Tibial nerve (tissue), 4 donors: ENCODE measurements at regions not wholly inside any gene's neighbourhood (a gene's known extent, or its start where the extent isn't known, plus 50 kb on each side); places are given as distances from the start of the nearest gene placed in this dataset.
"Not testable (repeated sequence)": the region's sequence is repeated elsewhere in the genome, so short reads cannot be mapped to it uniquely, and the experiment has no call there.

Experiments
- DNase-seq, 2 donors: peaks; one replicate each; pipeline ENCODE4 v3.0.0-alpha.2; 2019; ENCODE audit warnings: low spot score in 2 of 2
- H3K27ac ChIP-seq, 4 donors: fragments of 200-600 bp; sonication (generic) in 3 of 4; one replicate each; pipeline ENCODE4 v1.5.1; 2017 to 2019; ENCODE audit warnings: mild to moderate bottlenecking in 1 of 4
- H3K27me3 ChIP-seq, 2 donors: fragments of 200-600 bp; sonication (generic) in 1 of 2; one replicate each; pipeline versions ENCODE4 v1.5.1 to v1.6.0; 2017 to 2019
- H3K36me3 ChIP-seq, 3 donors: fragments of 200-600 bp; sonication (generic); one replicate each; pipeline ENCODE4 v1.5.1; 2018 to 2019
- H3K4me1 ChIP-seq, 4 donors: fragments of 200-600 bp; sonication (generic) in 3 of 4; one replicate each; pipeline ENCODE4 v1.5.1; 2017 to 2019
- H3K4me3 ChIP-seq, 4 donors: fragments of 200-600 bp; sonication (generic) in 3 of 4; one replicate each; pipeline ENCODE4 v1.5.1; 2017 to 2019; ENCODE audit warnings: mild to moderate bottlenecking in 1 of 4, moderate library complexity in 1 of 4
- H3K9me3 ChIP-seq, 4 donors: fragments of 200-600 bp; sonication (generic) in 3 of 4; one replicate each; pipeline ENCODE4 v1.5.1; 2017 to 2019
- CTCF ChIP-seq, 5 experiments: fragments of 200-600 bp in 3 of 5; fragments of 450-650 bp in 2 of 5; sonication (generic) in 3 of 5; IDR thresholded peaks; one replicate each; pipeline ENCODE4 v1.5.1; 2016 to 2019; ENCODE audit warnings: antibody characterized with exemption in 5 of 5, mild to moderate bottlenecking in 3 of 5, moderate library complexity in 2 of 5
- EP300 ChIP-seq, 2 donors: sonication (generic); formaldehyde crosslinking; IDR thresholded peaks; one replicate each; pipeline ENCODE4 v1.6.1; 2017; ENCODE audit warnings: antibody characterized with exemption in 2 of 2, mild to moderate bottlenecking in 1 of 2
- POLR2A ChIP-seq, 2 donors: fragments of 450-650 bp; IDR thresholded peaks; one replicate each; pipeline ENCODE4 v1.6.1; 2017; ENCODE audit warnings: antibody characterized with exemption in 2 of 2, mild to moderate bottlenecking in 2 of 2, moderate library complexity in 2 of 2
- WGBS, 2 donors: methylation state at CpG; one replicate each; pipeline ENCODE4 v1.1.5; 2018; 5-methylcytosine and 5-hydroxymethylcytosine counted together

GRCh38 chr19:27714857-27715256 lies 1498.1 kb downstream of the UQCRFS1 start:
- Histone ChIP-seq H3K27ac (no peak overlapping the region), H3K4me3 (no peak overlapping the region), H3K9me3 (peaks cover 0 to 69% (median 8%) of the 10 kb centered on the region in 4 donors), H3K36me3 (no peaks in the 10 kb centered on the region), H3K27me3 (no peaks in the 10 kb centered on the region), H3K4me1 (no peaks in the 10 kb centered on the region)
- WGBS, 2 donors: 77 to 82% methylated on average over 2 of the region's 2 CpGs
- no peak for TF ChIP-seq EP300 (IDR thresholded peaks at IDR 0.05)
- TF ChIP-seq CTCF (IDR thresholded peaks at IDR 0.05): no peak
- no peak for TF ChIP-seq POLR2A (IDR thresholded peaks at IDR 0.05)
- DNase-seq: no peak

DNA sequence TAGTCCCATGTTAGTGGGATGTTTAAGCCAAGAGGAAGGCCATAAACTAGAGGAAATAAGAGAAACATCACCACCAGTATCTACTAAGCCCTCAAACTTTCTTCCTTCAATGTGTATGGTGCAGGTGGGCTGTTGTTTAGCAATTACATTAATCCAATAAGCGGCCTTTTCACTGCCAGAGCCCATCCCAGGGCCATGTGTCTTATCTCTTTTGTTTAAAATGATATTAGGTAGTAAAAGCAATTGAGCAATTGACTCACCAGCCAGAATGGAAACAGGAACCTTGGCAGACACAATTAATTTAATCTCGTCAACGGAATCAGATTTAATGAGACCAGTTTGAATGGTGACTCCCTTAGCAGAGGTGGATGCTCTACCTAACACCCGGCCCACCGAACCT lies 1503.5 kb downstream of the UQCRFS1 start:
- TF ChIP-seq EP300 (IDR thresholded peaks at IDR 0.05) (no peak), POLR2A (IDR thresholded peaks at IDR 0.05) (no peak), CTCF (IDR thresholded peaks at IDR 0.05) (no peak)
- Histone ChIP-seq H3K36me3 (no peaks in the 10 kb centered on the region), H3K9me3 (peaks cover 0 to 42% (median 0%) of the 10 kb centered on the region in 4 donors), H3K4me3 (no peak overlapping the region), H3K27ac (no peak overlapping the region), H3K4me1 (no peaks in the 10 kb centered on the region), H3K27me3 (no peaks in the 10 kb centered on the region)
- DNase-seq: no peak
- WGBS, 2 donors: 78 to 84% methylated on average over 5 of the region's 5 CpGs

DNA sequence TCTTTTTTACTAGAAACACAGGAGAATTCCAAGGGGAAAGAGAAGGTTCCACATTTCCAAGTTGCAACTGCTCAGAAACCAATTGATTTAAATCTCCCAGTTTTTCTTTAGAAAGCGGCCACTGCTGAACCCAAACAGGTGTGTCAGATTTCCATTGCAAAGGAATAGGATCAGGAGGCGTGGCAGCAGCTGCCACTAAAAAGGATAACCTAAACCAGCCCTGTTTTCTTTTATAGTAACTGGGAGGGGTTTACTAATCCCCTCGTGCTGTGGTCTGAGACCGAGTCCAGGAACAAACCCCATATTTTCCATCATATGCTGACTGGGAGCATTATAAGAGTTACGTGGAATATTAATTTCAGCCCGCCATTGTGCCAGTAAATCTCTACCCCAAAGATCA lies 1504.0 kb downstream of the UQCRFS1 start:
- not testable (repeated sequence) for H3K4me1 ChIP-seq, H3K27me3 ChIP-seq, H3K4me3 ChIP-seq, H3K36me3 ChIP-seq, DNase-seq, H3K27ac ChIP-seq
- 77 to 85% methylated on average over 6 of the region's 6 CpGs for WGBS, 2 donors
- peaks cover 0 to 39% (median 0%) of the 10 kb centered on the region in 4 donors for H3K9me3 ChIP-seq

DNA sequence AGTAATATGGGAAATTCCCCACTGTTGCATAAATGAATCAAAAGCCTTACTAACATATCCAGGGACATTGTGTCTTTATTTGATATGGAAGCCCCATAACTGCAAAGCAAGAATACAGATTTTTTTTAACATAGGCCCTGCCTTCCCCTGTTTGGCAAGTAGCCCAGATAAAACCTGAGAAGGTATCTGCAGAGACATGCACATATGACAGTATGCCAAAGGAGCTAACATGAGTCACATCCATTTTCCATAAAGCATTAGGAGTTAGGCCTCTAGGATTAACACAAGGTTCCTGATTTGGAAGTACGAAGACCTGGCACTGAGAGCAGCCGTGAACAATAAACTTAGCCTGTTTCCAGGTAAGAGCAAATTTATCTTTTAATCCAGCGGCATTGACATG lies 1505.9 kb downstream of the UQCRFS1 start:
- H3K27ac ChIP-seq, H3K36me3 ChIP-seq, H3K27me3 ChIP-seq, H3K4me3 ChIP-seq, H3K4me1 ChIP-seq, DNase-seq: not testable (repeated sequence)
- 97 to 99% methylated on average over 3 of the region's 3 CpGs for whole genome bisulfite sequencing, 2 donors
- peaks cover 0 to 33% (median 2%) of the 10 kb centered on the region in 4 donors for H3K9me3 ChIP-seq

GRCh38 chr19:27705896-27706295 lies 1507.1 kb downstream of the UQCRFS1 start:
- Histone ChIP-seq H3K4me3 (no peak overlapping the region), H3K4me1 (no peaks in the 10 kb centered on the region), H3K27ac (no peak overlapping the region), H3K36me3 (no peaks in the 10 kb centered on the region), H3K9me3 (peaks cover 0 to 35% (median 2%) of the 10 kb centered on the region in 4 donors), H3K27me3 (no peaks in the 10 kb centered on the region)
- TF ChIP-seq CTCF (IDR thresholded peaks at IDR 0.05) (no peak), POLR2A (IDR thresholded peaks at IDR 0.05) (no peak), EP300 (IDR thresholded peaks at IDR 0.05) (no peak)
- DNase-seq: no peak
- WGBS, 2 donors: 66 to 68% methylated on average over 6 of the region's 6 CpGs

- no peak for DNase-seq
- Histone ChIP-seq H3K9me3 (peaks cover 0 to 78% (median 0%) of the 10 kb centered on the region in 4 donors), H3K36me3 (no peaks in the 10 kb centered on the region), H3K4me1 (no peaks in the 10 kb centered on the region), H3K27me3 (no peaks in the 10 kb centered on the region), H3K27ac (no peak overlapping the region), H3K4me3 (no peak overlapping the region)
- WGBS, 2 donors: 55 to 68% methylated on average over 3 of the region's 3 CpGs
- TF ChIP-seq CTCF (IDR thresholded peaks at IDR 0.05) (no peak), EP300 (IDR thresholded peaks at IDR 0.05) (no peak), POLR2A (IDR thresholded peaks at IDR 0.05) (no peak)
Measured at GRCh38 chr19:27694361-27695055, 1518.4 kb downstream of the UQCRFS1 start.
